Kasumi-1 (cell line): ENCODE measurements at regions not wholly inside any gene's neighbourhood (a gene's known extent, or its start where the extent isn't known, plus 50 kb on each side); places are given as distances from the start of the nearest gene placed in this dataset.
A peak's percentile ranks its signal among the peaks of the same experiment; 100 is the strongest.
"Not testable (repeated sequence)": the region's sequence is repeated elsewhere in the genome, so short reads cannot be mapped to it uniquely, and the experiment has no call there.

Experiments
- DNase-seq, 2 experiments: peaks; one replicate each; lab custom pipeline; 2025; lab: John Stamatoyannopoulos, UW

GRCh38 chr4:117922311-117922710 is 112.0 kb upstream of the NDST3 start:
- not testable (repeated sequence) for DNase-seq

GRCh38 chr4:117927823-117928222 is 106.5 kb upstream of the NDST3 start:
- not testable (repeated sequence) for DNase-seq

- no peak for DNase-seq
Measured at GRCh38 chr4:117941611-117942010, 92.7 kb upstream of the NDST3 start.

- no peak for DNase-seq
Measured at GRCh38 chr4:117949621-117950020, 84.7 kb upstream of the NDST3 start.

GRCh38 chr4:117957571-117957970 is 76.7 kb upstream of the NDST3 start:
- DNase-seq, result no peak

GRCh38 chr4:117965622-117966021 is 68.7 kb upstream of the NDST3 start:
- no peak for DNase-seq

GRCh38 chr4:117968606-117969005 is 65.7 kb upstream of the NDST3 start:
- no peak for DNase-seq

DNA sequence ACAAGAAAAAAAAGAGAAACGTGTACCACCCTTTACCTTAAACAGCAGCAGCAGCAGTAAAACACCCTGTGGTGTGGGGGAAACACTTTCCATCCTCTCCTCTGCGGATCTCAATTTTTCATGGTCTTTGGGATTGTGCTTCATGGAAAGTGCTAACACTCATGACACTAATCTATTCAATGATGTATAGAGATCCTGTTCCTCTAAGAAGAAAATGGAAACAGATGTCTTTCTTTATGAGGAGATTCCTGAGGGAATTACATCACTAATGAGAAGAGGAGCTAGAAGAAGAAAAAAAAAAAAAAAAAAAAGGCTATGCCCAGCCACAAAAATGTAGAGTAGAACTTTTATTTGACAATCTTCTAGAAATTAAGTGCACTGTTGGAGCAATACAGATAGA is 62.9 kb upstream of the NDST3 start:
- DNase-seq, result no peak

GRCh38 chr4:117983541-117984365 is 50.5 kb upstream of the NDST3 start:
- peak; percentile 83 to 84 for DNase-seq

DNA sequence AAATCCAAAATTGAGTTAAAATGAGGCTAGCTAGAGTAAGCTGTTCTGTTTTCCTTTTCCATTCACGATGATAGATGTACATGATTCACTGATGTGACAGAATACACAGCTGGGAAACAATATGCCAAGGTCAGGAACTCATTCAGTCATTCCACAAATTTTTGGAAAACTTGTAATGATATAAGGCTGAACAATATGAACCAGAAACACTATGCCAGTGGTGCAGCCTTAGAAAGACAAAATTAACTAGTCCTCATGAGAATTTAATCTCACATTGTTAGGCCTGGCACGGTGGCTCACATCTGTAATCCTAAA is 50.0 kb upstream of the NDST3 start:
- no peak for DNase-seq
